ENCODE measurements at regions not wholly inside any gene's neighbourhood (a gene's known extent, or its start where the extent isn't known, plus 50 kb on each side); places are given as distances from the start of the nearest gene placed in this dataset.
A peak's percentile ranks its signal among the peaks of the same experiment; 100 is the strongest.

- Histone ChIP-seq H3K27me3 (ENCODE audit: control insufficient read depth, insufficient read depth, low read length) (no peaks in the 10 kb centered on the region), H3K27ac (ENCODE audit: low read length) (no peak overlapping the region), H3K4me3 (ENCODE audit: low read length) (no peak overlapping the region), H3K4me1 (ENCODE audit: control insufficient read depth, low read depth, low read length) (peaks cover 6% of the 10 kb centered on the region), H3K9ac (ENCODE audit: low read length) (no peak overlapping the region), H3K9me3 (ENCODE audit: control insufficient read depth, low read depth, low read length) (no peaks in the 10 kb centered on the region), H3K36me3 (ENCODE audit: control insufficient read depth, low read depth, low read length) (no peaks in the 10 kb centered on the region)
These were observed 660.4 kb upstream of the GOT2 start for GRCh38 chr16:59394526-59394925.

- Histone ChIP-seq H3K4me3 (ENCODE audit: low read length) (no peak overlapping the region), H3K9me3 (ENCODE audit: control insufficient read depth, low read depth, low read length) (no peaks in the 10 kb centered on the region), H3K9ac (ENCODE audit: low read length) (no peak overlapping the region), H3K36me3 (ENCODE audit: control insufficient read depth, low read depth, low read length) (no peaks in the 10 kb centered on the region), H3K4me1 (ENCODE audit: control insufficient read depth, low read depth, low read length) (peaks cover 6% of the 10 kb centered on the region), H3K27ac (ENCODE audit: low read length) (no peak overlapping the region), H3K27me3 (ENCODE audit: control insufficient read depth, insufficient read depth, low read length) (no peaks in the 10 kb centered on the region)
These were observed 658.8 kb upstream of the GOT2 start for GRCh38 chr16:59392911-59393310.

- Histone ChIP-seq H3K9me3 (ENCODE audit: control insufficient read depth, low read depth, low read length) (no peaks in the 10 kb centered on the region), H3K27me3 (ENCODE audit: control insufficient read depth, insufficient read depth, low read length) (no peaks in the 10 kb centered on the region), H3K27ac (ENCODE audit: low read length) (no peak overlapping the region), H3K4me3 (ENCODE audit: low read length) (no peak overlapping the region), H3K9ac (ENCODE audit: low read length) (no peak overlapping the region), H3K4me1 (ENCODE audit: control insufficient read depth, low read depth, low read length) (peaks cover 6% of the 10 kb centered on the region), H3K36me3 (ENCODE audit: control insufficient read depth, low read depth, low read length) (no peaks in the 10 kb centered on the region)
These were observed 657.7 kb upstream of the GOT2 start for GRCh38 chr16:59391617-59392364.

- no peak overlapping the region for H3K9ac ChIP-seq (ENCODE audit: low read length)
- H3K36me3 ChIP-seq (ENCODE audit: control insufficient read depth, low read depth, low read length), result no peaks in the 10 kb centered on the region
- H3K4me3 ChIP-seq (ENCODE audit: low read length), result no peak overlapping the region
- no peak overlapping the region for H3K27ac ChIP-seq (ENCODE audit: low read length)
- H3K4me1 ChIP-seq (ENCODE audit: control insufficient read depth, low read depth, low read length), result no peaks in the 10 kb centered on the region
- H3K9me3 ChIP-seq (ENCODE audit: control insufficient read depth, low read depth, low read length), result no peaks in the 10 kb centered on the region
- no peaks in the 10 kb centered on the region for H3K27me3 ChIP-seq (ENCODE audit: control insufficient read depth, insufficient read depth, low read length)
These were observed 651.8 kb upstream of the GOT2 start for GRCh38 chr16:59385959-59386358.

- H3K4me3 ChIP-seq (ENCODE audit: low read length), result no peak overlapping the region
- H3K27me3 ChIP-seq (ENCODE audit: control insufficient read depth, insufficient read depth, low read length), result no peaks in the 10 kb centered on the region
- H3K9ac ChIP-seq (ENCODE audit: low read length), result no peak overlapping the region
- no peak overlapping the region for H3K27ac ChIP-seq (ENCODE audit: low read length)
- no peaks in the 10 kb centered on the region for H3K4me1 ChIP-seq (ENCODE audit: control insufficient read depth, low read depth, low read length)
- H3K36me3 ChIP-seq (ENCODE audit: control insufficient read depth, low read depth, low read length), result no peaks in the 10 kb centered on the region
- H3K9me3 ChIP-seq (ENCODE audit: control insufficient read depth, low read depth, low read length), result no peaks in the 10 kb centered on the region
These were observed 651.4 kb upstream of the GOT2 start for GRCh38 chr16:59385491-59385890.

GRCh38 chr16:59373632-59374031 is 639.5 kb upstream of the GOT2 start:
- Histone ChIP-seq H3K4me1 (ENCODE audit: control insufficient read depth, low read depth, low read length) (peaks cover under 1% of the 10 kb centered on the region), H3K4me3 (ENCODE audit: low read length) (no peak overlapping the region), H3K27me3 (ENCODE audit: control insufficient read depth, insufficient read depth, low read length) (no peaks in the 10 kb centered on the region), H3K36me3 (ENCODE audit: control insufficient read depth, low read depth, low read length) (no peaks in the 10 kb centered on the region), H3K9me3 (ENCODE audit: control insufficient read depth, low read depth, low read length) (no peaks in the 10 kb centered on the region), H3K27ac (ENCODE audit: low read length) (no peak overlapping the region), H3K9ac (ENCODE audit: low read length) (no peak overlapping the region)

- no peak overlapping the region for H3K27ac ChIP-seq (ENCODE audit: low read length)
- H3K36me3 ChIP-seq (ENCODE audit: control insufficient read depth, low read depth, low read length), result no peaks in the 10 kb centered on the region
- H3K4me1 ChIP-seq (ENCODE audit: control insufficient read depth, low read depth, low read length), result peaks cover 11% of the 10 kb centered on the region
- H3K9me3 ChIP-seq (ENCODE audit: control insufficient read depth, low read depth, low read length), result no peaks in the 10 kb centered on the region
- H3K27me3 ChIP-seq (ENCODE audit: control insufficient read depth, insufficient read depth, low read length), result no peaks in the 10 kb centered on the region
- H3K4me3 ChIP-seq (ENCODE audit: low read length), result no peak overlapping the region
- no peak overlapping the region for H3K9ac ChIP-seq (ENCODE audit: low read length)
These were observed 636.6 kb upstream of the GOT2 start for GRCh38 chr16:59370717-59371116.

- H3K27ac ChIP-seq (ENCODE audit: low read length), result no peak overlapping the region
- peaks cover 11% of the 10 kb centered on the region for H3K4me1 ChIP-seq (ENCODE audit: control insufficient read depth, low read depth, low read length)
- no peaks in the 10 kb centered on the region for H3K9me3 ChIP-seq (ENCODE audit: control insufficient read depth, low read depth, low read length)
- no peak overlapping the region for H3K9ac ChIP-seq (ENCODE audit: low read length)
- no peaks in the 10 kb centered on the region for H3K27me3 ChIP-seq (ENCODE audit: control insufficient read depth, insufficient read depth, low read length)
- no peaks in the 10 kb centered on the region for H3K36me3 ChIP-seq (ENCODE audit: control insufficient read depth, low read depth, low read length)
- no peak overlapping the region for H3K4me3 ChIP-seq (ENCODE audit: low read length)
These were observed 635.4 kb upstream of the GOT2 start for GRCh38 chr16:59369523-59369922.

- H3K36me3 ChIP-seq (ENCODE audit: control insufficient read depth, low read depth, low read length), result no peaks in the 10 kb centered on the region
- H3K9ac ChIP-seq (ENCODE audit: low read length), result no peak overlapping the region
- H3K4me3 ChIP-seq (ENCODE audit: low read length), result no peak overlapping the region
- H3K27ac ChIP-seq (ENCODE audit: low read length), result no peak overlapping the region
- peaks cover 11% of the 10 kb centered on the region for H3K4me1 ChIP-seq (ENCODE audit: control insufficient read depth, low read depth, low read length)
- no peaks in the 10 kb centered on the region for H3K9me3 ChIP-seq (ENCODE audit: control insufficient read depth, low read depth, low read length)
- no peaks in the 10 kb centered on the region for H3K27me3 ChIP-seq (ENCODE audit: control insufficient read depth, insufficient read depth, low read length)
These were observed 634.5 kb upstream of the GOT2 start for GRCh38 chr16:59368586-59368985.

GRCh38 chr16:59356709-59357108 is 622.6 kb upstream of the GOT2 start:
- no peaks in the 10 kb centered on the region for H3K9me3 ChIP-seq (ENCODE audit: control insufficient read depth, low read depth, low read length)
- no peaks in the 10 kb centered on the region for H3K36me3 ChIP-seq (ENCODE audit: control insufficient read depth, low read depth, low read length)
- peaks cover 24% of the 10 kb centered on the region for H3K4me1 ChIP-seq (ENCODE audit: control insufficient read depth, low read depth, low read length)
- H3K27me3 ChIP-seq (ENCODE audit: control insufficient read depth, insufficient read depth, low read length), result peaks cover 4% of the 10 kb centered on the region
- H3K9ac ChIP-seq (ENCODE audit: low read length), result no peak overlapping the region
- no peak overlapping the region for H3K4me3 ChIP-seq (ENCODE audit: low read length)
- no peak overlapping the region for H3K27ac ChIP-seq (ENCODE audit: low read length)

- H3K9ac ChIP-seq (ENCODE audit: low read length), result no peak overlapping the region
These were observed 622.0 kb upstream of the GOT2 start for GRCh38 chr16:59356144-59356543.

GRCh38 chr16:59355704-59356103 is 621.6 kb upstream of the GOT2 start:
- no peaks in the 10 kb centered on the region for H3K36me3 ChIP-seq (ENCODE audit: control insufficient read depth, low read depth, low read length)
- peak overlapping the region; percentile 6 for H3K4me3 ChIP-seq (ENCODE audit: low read length)
- peaks cover 4% of the 10 kb centered on the region for H3K27me3 ChIP-seq (ENCODE audit: control insufficient read depth, insufficient read depth, low read length)
- no peak overlapping the region for H3K27ac ChIP-seq (ENCODE audit: low read length)
- H3K9me3 ChIP-seq (ENCODE audit: control insufficient read depth, low read depth, low read length), result no peaks in the 10 kb centered on the region
- H3K4me1 ChIP-seq (ENCODE audit: control insufficient read depth, low read depth, low read length), result peaks cover 24% of the 10 kb centered on the region
- H3K9ac ChIP-seq (ENCODE audit: low read length), result no peak overlapping the region

More at GRCh38 chr16:59356144-59356543, 622.0 kb upstream of the GOT2 start:
- H3K9me3 ChIP-seq (ENCODE audit: control insufficient read depth, low read depth, low read length), result no peaks in the 10 kb centered on the region
- no peak overlapping the region for H3K27ac ChIP-seq (ENCODE audit: low read length)
- H3K27me3 ChIP-seq (ENCODE audit: control insufficient read depth, insufficient read depth, low read length), result peaks cover 4% of the 10 kb centered on the region
- peaks cover 24% of the 10 kb centered on the region for H3K4me1 ChIP-seq (ENCODE audit: control insufficient read depth, low read depth, low read length)
- H3K36me3 ChIP-seq (ENCODE audit: control insufficient read depth, low read depth, low read length), result no peaks in the 10 kb centered on the region
- H3K4me3 ChIP-seq (ENCODE audit: low read length), result no peak overlapping the region

Measured in iPS-18a (cell line).